ENCODE measurements at regions not wholly inside any gene's neighbourhood (a gene's known extent, or its start where the extent isn't known, plus 50 kb on each side); places are given as distances from the start of the nearest gene placed in this dataset.

- no peak for DNase-seq (ENCODE audit: low spot score)
These were observed 1067.9 kb upstream of the MAP3K7 start for GRCh38 chr6:91654793-91655192.

GRCh38 chr6:91654357-91654756 lies 1067.5 kb upstream of the MAP3K7 start:
- DNase-seq (ENCODE audit: low spot score): no peak

- DNase-seq (ENCODE audit: low spot score): no peak
These were observed 1067.0 kb upstream of the MAP3K7 start for GRCh38 chr6:91653895-91654294.

- no peak for DNase-seq (ENCODE audit: low spot score)
These were observed 1066.3 kb upstream of the MAP3K7 start for GRCh38 chr6:91653076-91653723.

GRCh38 chr6:91646649-91647048 lies 1059.8 kb upstream of the MAP3K7 start:
- no peak for DNase-seq (ENCODE audit: low spot score)

- no peak for DNase-seq (ENCODE audit: low spot score)
These were observed 1058.9 kb upstream of the MAP3K7 start for GRCh38 chr6:91645811-91646210.

GRCh38 chr6:91637217-91637616 lies 1050.3 kb upstream of the MAP3K7 start:
- DNase-seq (ENCODE audit: low spot score): no peak

- DNase-seq (ENCODE audit: low spot score): no peak
These were observed 1047.9 kb upstream of the MAP3K7 start for GRCh38 chr6:91634791-91635190.

- no peak for DNase-seq (ENCODE audit: low spot score)
These were observed 1046.7 kb upstream of the MAP3K7 start for GRCh38 chr6:91633374-91634111.

- no peak for DNase-seq (ENCODE audit: low spot score)
These were observed 1045.4 kb upstream of the MAP3K7 start for GRCh38 chr6:91632308-91632707.

GRCh38 chr6:91631227-91631626 lies 1044.4 kb upstream of the MAP3K7 start:
- DNase-seq (ENCODE audit: low spot score): no peak

- DNase-seq (ENCODE audit: low spot score): peak; percentile 19
These were observed 1040.0 kb upstream of the MAP3K7 start for GRCh38 chr6:91626911-91627310.

GRCh38 chr6:91613481-91613880 lies 1026.6 kb upstream of the MAP3K7 start:
- DNase-seq (ENCODE audit: low spot score): no peak

- DNase-seq (ENCODE audit: low spot score): no peak
These were observed 1024.3 kb upstream of the MAP3K7 start for GRCh38 chr6:91611190-91611589.

GRCh38 chr6:91608428-91608827 lies 1021.6 kb upstream of the MAP3K7 start:
- no peak for DNase-seq (ENCODE audit: low spot score)

GRCh38 chr6:91606148-91606901 lies 1019.5 kb upstream of the MAP3K7 start:
- DNase-seq (ENCODE audit: low spot score): no peak

- DNase-seq (ENCODE audit: low spot score): no peak
These were observed 1013.7 kb upstream of the MAP3K7 start for GRCh38 chr6:91600561-91600960.

GRCh38 chr6:91590191-91590590 lies 1003.3 kb upstream of the MAP3K7 start:
- DNase-seq (ENCODE audit: low spot score): no peak

GRCh38 chr6:91580635-91581034 lies 993.8 kb upstream of the MAP3K7 start:
- DNase-seq (ENCODE audit: low spot score): no peak

GRCh38 chr6:91575032-91575431 lies 988.2 kb upstream of the MAP3K7 start:
- DNase-seq (ENCODE audit: low spot score): no peak

GRCh38 chr6:91573826-91574416 lies 987.0 kb upstream of the MAP3K7 start:
- DNase-seq (ENCODE audit: low spot score): no peak

- DNase-seq (ENCODE audit: low spot score): no peak
These were observed 986.0 kb upstream of the MAP3K7 start for GRCh38 chr6:91572878-91573277.

Data from HT-29 (cell line).